WI38 (cell line): ENCODE measurements at regions not wholly inside any gene's neighbourhood (a gene's known extent, or its start where the extent isn't known, plus 50 kb on each side); places are given as distances from the start of the nearest gene placed in this dataset.

ENCODE experiments used
- H3K4me3 ChIP-seq: 2 replicates; pipeline ENCODE4 v1.5.1; 2011; ENCODE audit warnings: low read depth, mild to moderate bottlenecking, control low read depth, low read length
- CTCF ChIP-seq: IDR thresholded peaks from 2 replicates; pipeline ENCODE4 v1.5.1; 2012; ENCODE audit warnings: low read depth, mild to moderate bottlenecking, control low read depth, low read length

GRCh38 chr2:39938035-39938835, 159.2 kb upstream of the THUMPD2 start:
- no peak overlapping the region for H3K4me3 ChIP-seq
- TF ChIP-seq CTCF, result no peak

GRCh38 chr2:39937621-39938020, 158.6 kb upstream of the THUMPD2 start:
- H3K4me3 ChIP-seq, result no peak overlapping the region
- TF ChIP-seq CTCF, result no peak

- no peak for TF ChIP-seq CTCF
- no peak overlapping the region for H3K4me3 ChIP-seq
Measured at GRCh38 chr2:39934851-39935250, 155.8 kb upstream of the THUMPD2 start.

GRCh38 chr2:39933196-39933595, 154.1 kb upstream of the THUMPD2 start:
- TF ChIP-seq CTCF, result no peak
- H3K4me3 ChIP-seq, result no peak overlapping the region

- H3K4me3 ChIP-seq, result no peak overlapping the region
- TF ChIP-seq CTCF, result no peak
Measured at GRCh38 chr2:39932198-39932597, 153.1 kb upstream of the THUMPD2 start.

GRCh38 chr2:39930175-39930917, 151.3 kb upstream of the THUMPD2 start:
- no peak overlapping the region for H3K4me3 ChIP-seq
- no peak for TF ChIP-seq CTCF

GRCh38 chr2:39929531-39929930, 150.5 kb upstream of the THUMPD2 start:
- no peak for TF ChIP-seq CTCF
- H3K4me3 ChIP-seq, result no peak overlapping the region
